WTC11 (cell line): ENCODE measurements at regions not wholly inside any gene's neighbourhood (a gene's known extent, or its start where the extent isn't known, plus 50 kb on each side); places are given as distances from the start of the nearest gene placed in this dataset.

Source experiments
- ATAC-seq: fragments of 200-7000 bp; cut with Tn5 transposase; 2 replicates; pipeline ENCODE4 v1.10.0; 2021; ENCODE audit warnings: mild to moderate bottlenecking, moderate library complexity
- CTCF ChIA-PET: fragments of 300-600 bp; sonication (Branson Sonifier 250); formaldehyde crosslinking; loops from one replicate; lab custom pipeline; 2021; ENCODE audit warnings: antibody characterized with exemption; lab: Charles Lee
- POLR2A ChIA-PET: fragments of 350-600 bp; sonication (Branson Sonifier 250); formaldehyde crosslinking; loops from one replicate; lab custom pipeline; 2021; ENCODE audit warnings: antibody characterized with exemption; lab: Charles Lee
- DNase-seq: peaks from one replicate; pipeline ENCODE4 v3.0.0; 2021; ENCODE audit warnings: low spot score
- H3K27ac Mint-ChIP-seq: 2 replicates; pipeline ENCODE4 v1.8.0; 2021; ENCODE audit warnings: mixed read lengths
- H3K27me3 Mint-ChIP-seq: 2 replicates; pipeline ENCODE4 v1.8.0; 2021; ENCODE audit warnings: low read depth, mild to moderate bottlenecking, moderate library complexity, mixed read lengths
- H3K36me3 Mint-ChIP-seq: 2 replicates; pipeline ENCODE4 v1.8.0; 2021; ENCODE audit warnings: mixed read lengths
- H3K4me1 Mint-ChIP-seq: 2 replicates; pipeline ENCODE4 v1.8.0; 2022; ENCODE audit warnings: mixed read lengths
- H3K4me3 Mint-ChIP-seq: 2 replicates; pipeline ENCODE4 v1.8.0; 2021; ENCODE audit warnings: mild to moderate bottlenecking, moderate library complexity, mixed read lengths
- H3K9me3 Mint-ChIP-seq: 2 replicates; pipeline ENCODE4 v1.8.0; 2021; ENCODE audit warnings: mixed read lengths
- ARID4B ChIP-seq: sonication (generic); formaldehyde crosslinking; IDR thresholded peaks from 2 replicates; pipeline ENCODE4 v1.8.0; 2023; ENCODE audit warnings: missing genetic modification reagents, mild to moderate bottlenecking, borderline replicate concordance
- ATF6 ChIP-seq: sonication (generic); formaldehyde crosslinking; IDR thresholded peaks from 2 replicates; pipeline ENCODE4 v1.8.1; 2023; ENCODE audit warnings: mild to moderate bottlenecking, missing genetic modification reagents
- CREM ChIP-seq: sonication (generic); formaldehyde crosslinking; IDR thresholded peaks from 2 replicates; pipeline ENCODE4 v1.8.1; 2022; ENCODE audit warnings: mild to moderate bottlenecking, missing genetic modification reagents, moderate library complexity
- ELF4 ChIP-seq: sonication (generic); formaldehyde crosslinking; IDR thresholded peaks from 2 replicates; pipeline ENCODE4 v1.8.1; 2022; ENCODE audit warnings: low read depth, mild to moderate bottlenecking, moderate library complexity, missing genetic modification reagents
- ETV6 ChIP-seq: sonication (generic); formaldehyde crosslinking; IDR thresholded peaks from 2 replicates; pipeline ENCODE4 v1.8.1; 2022; ENCODE audit warnings: mild to moderate bottlenecking, missing genetic modification reagents
- FOXK1 ChIP-seq: sonication (generic); formaldehyde crosslinking; IDR thresholded peaks from 2 replicates; pipeline ENCODE4 v1.8.0; 2022; ENCODE audit warnings: mild to moderate bottlenecking, moderate library complexity, missing genetic modification reagents
- OVOL2 ChIP-seq: fragments of 250-450 bp; sonication (Bioruptor Pico); IDR thresholded peaks from 2 replicates; pipeline ENCODE4 v1.9.0; 2021; ENCODE audit warnings: mild to moderate bottlenecking, borderline replicate concordance
- RORB ChIP-seq: fragments of 250-450 bp; sonication (Bioruptor Pico); IDR thresholded peaks from 2 replicates; pipeline ENCODE4 v1.9.0; 2021; ENCODE audit warnings: mild to moderate bottlenecking
- STAT6 ChIP-seq: sonication (generic); formaldehyde crosslinking; conservative IDR thresholded peaks from 2 replicates; pipeline ENCODE4 v1.8.1; 2023; ENCODE audit warnings: mild to moderate bottlenecking, low read depth, missing genetic modification reagents, moderate library complexity
- ZMAT4 ChIP-seq: fragments of 250-450 bp; sonication (Bioruptor Pico); IDR thresholded peaks from 2 replicates; pipeline ENCODE4 v1.9.0; 2021; ENCODE audit warnings: mild to moderate bottlenecking
- ZNF512 ChIP-seq: sonication (generic); formaldehyde crosslinking; IDR thresholded peaks from 2 replicates; pipeline ENCODE4 v1.8.1; 2022; ENCODE audit warnings: missing genetic modification reagents, borderline replicate concordance

- Mint-ChIP-seq H3K4me1 (peaks cover under 1% of the 10 kb centered on the region; the same call in 1 of the 2 replicates), H3K27ac (no peak overlapping the region), H3K9me3 (peaks cover 4% of the 10 kb centered on the region; the same call in 1 of the 2 replicates), H3K27me3 (no peaks in the 10 kb centered on the region), H3K36me3 (no peaks in the 10 kb centered on the region), H3K4me3 (no peak overlapping the region)
- ChIA-PET CTCF (no interaction called here), POLR2A (no interaction called here)
- ATAC-seq (no peak), DNase-seq (no peak)
- no peak for TF ChIP-seq ZMAT4 (CRISPR knock-in tag)
Measured at GRCh38 chr6:168730931-168731716, 290.1 kb downstream of the SMOC2 start.

GRCh38 chr6:168728056-168728455 lies 287.1 kb downstream of the SMOC2 start:
- H3K36me3 Mint-ChIP-seq, result peaks cover 26% of the 10 kb centered on the region
- H3K27ac Mint-ChIP-seq, result no peak overlapping the region
- H3K4me3 Mint-ChIP-seq, result no peak overlapping the region
- H3K9me3 Mint-ChIP-seq, result peaks cover 26% of the 10 kb centered on the region
- TF ChIP-seq OVOL2 (CRISPR knock-in tag) (no peak), ELF4 (CRISPR knock-in tag) (no peak), RORB (CRISPR knock-in tag) (no peak), ATF6 (CRISPR knock-in tag) (no peak), ZNF512 (CRISPR knock-in tag) (no peak)
- TF ChIP-seq, all 79 proteins: peak for 0
- Mint-ChIP-seq H3K4me1 (no peaks in the 10 kb centered on the region), H3K27me3 (peaks cover 9% of the 10 kb centered on the region)
- POLR2A ChIA-PET, result no interaction called here
- DNase-seq, result no peak
- ATAC-seq, result no peak
- CTCF ChIA-PET, result no interaction called here

GRCh38 chr6:168726312-168726856 lies 285.4 kb downstream of the SMOC2 start:
- Mint-ChIP-seq H3K4me3 (no peak overlapping the region), H3K9me3 (peaks cover 41% of the 10 kb centered on the region), H3K27ac (no peak overlapping the region), H3K27me3 (peaks cover 12% of the 10 kb centered on the region), H3K4me1 (no peaks in the 10 kb centered on the region), H3K36me3 (peaks cover 37% of the 10 kb centered on the region)
- no peak for ATAC-seq
- POLR2A ChIA-PET, result interaction anchor here (0.6 kb wide), 2 partner anchors 10 to 286 kb away, joined by 3 read pairs; no protein-coding TSS in a partner anchor
- CTCF ChIA-PET, result interaction anchor here (1.8 kb wide), 1 partner anchor 15 kb away, joined by 9 read pairs; no protein-coding TSS in a partner anchor
- DNase-seq, result no peak
- TF ChIP-seq ETV6 (CRISPR knock-in tag) (no peak), STAT6 (no peak)

GRCh38 chr6:168725802-168726201 lies 284.8 kb downstream of the SMOC2 start:
- no peaks in the 10 kb centered on the region for H3K4me1 Mint-ChIP-seq
- no peak overlapping the region for H3K27ac Mint-ChIP-seq
- no peak for ATAC-seq
- ChIA-PET CTCF (interaction anchor here (1.8 kb wide), 1 partner anchor 15 kb away, joined by 9 read pairs; no protein-coding TSS in a partner anchor), POLR2A (no interaction called here)
- peaks cover 12% of the 10 kb centered on the region for H3K27me3 Mint-ChIP-seq
- peaks cover 46% of the 10 kb centered on the region for H3K9me3 Mint-ChIP-seq
- no peak for TF ChIP-seq CREM (CRISPR knock-in tag)
- no peak for TF ChIP-seq OVOL2 (CRISPR knock-in tag)
- no peak for TF ChIP-seq FOXK1 (CRISPR knock-in tag)
- no peak for TF ChIP-seq ZMAT4 (CRISPR knock-in tag)
- TF ChIP-seq ARID4B, result no peak
- TF ChIP-seq, all 79 proteins: peak for 0
- Mint-ChIP-seq H3K4me3 (no peak overlapping the region), H3K36me3 (peaks cover 41% of the 10 kb centered on the region)
- no peak for DNase-seq
